ENCODE measurements at regions not wholly inside any gene's neighbourhood (a gene's known extent, or its start where the extent isn't known, plus 50 kb on each side); places are given as distances from the start of the nearest gene placed in this dataset.

DNA sequence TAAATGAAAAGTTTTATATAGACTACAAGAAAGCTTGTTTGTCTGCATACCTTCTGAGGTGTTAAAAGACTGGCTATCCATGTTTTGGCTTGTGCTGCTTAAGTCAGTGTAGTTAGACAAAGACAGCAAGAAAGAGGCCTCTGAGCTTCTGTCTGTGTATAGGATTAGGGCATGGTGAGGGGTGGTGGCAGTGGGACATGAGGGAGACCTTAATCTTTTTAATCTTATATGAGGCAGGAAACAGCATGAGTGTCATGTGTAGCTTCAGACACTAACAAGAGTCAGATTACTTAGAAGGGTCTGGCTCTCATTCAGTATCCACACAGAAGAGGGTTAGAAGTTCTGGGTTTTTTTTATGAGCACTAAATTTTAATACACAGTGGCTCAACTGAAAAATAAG lies 213.3 kb downstream of the GABRG1 start:
- intact Hi-C loops (cut with DNase I; ENCODE audit: low total_unique reads) (no loop called here), in situ Hi-C loops (cut with MboI; ENCODE audit: low pct_ligation_motif_present in 1 of 4, low pct_unique_long_range_greater_than_20kb in 1 of 4, low sequenced_read_pairs in 3 of 4) (no loop called here)
- no peaks in the 10 kb centered on the region for H3K27me3 ChIP-seq
- TF ChIP-seq, protein P1, sequence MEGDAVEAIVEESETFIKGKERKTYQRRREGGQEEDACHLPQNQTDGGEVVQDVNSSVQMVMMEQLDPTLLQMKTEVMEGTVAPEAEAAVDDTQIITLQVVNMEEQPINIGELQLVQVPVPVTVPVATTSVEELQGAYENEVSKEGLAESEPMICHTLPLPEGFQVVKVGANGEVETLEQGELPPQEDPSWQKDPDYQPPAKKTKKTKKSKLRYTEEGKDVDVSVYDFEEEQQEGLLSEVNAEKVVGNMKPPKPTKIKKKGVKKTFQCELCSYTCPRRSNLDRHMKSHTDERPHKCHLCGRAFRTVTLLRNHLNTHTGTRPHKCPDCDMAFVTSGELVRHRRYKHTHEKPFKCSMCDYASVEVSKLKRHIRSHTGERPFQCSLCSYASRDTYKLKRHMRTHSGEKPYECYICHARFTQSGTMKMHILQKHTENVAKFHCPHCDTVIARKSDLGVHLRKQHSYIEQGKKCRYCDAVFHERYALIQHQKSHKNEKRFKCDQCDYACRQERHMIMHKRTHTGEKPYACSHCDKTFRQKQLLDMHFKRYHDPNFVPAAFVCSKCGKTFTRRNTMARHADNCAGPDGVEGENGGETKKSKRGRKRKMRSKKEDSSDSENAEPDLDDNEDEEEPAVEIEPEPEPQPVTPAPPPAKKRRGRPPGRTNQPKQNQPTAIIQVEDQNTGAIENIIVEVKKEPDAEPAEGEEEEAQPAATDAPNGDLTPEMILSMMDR (IDR thresholded peaks at IDR 0.05) = no peak
- no peak for TF ChIP-seq POLR2AphosphoS5 (IDR thresholded peaks at IDR 0.05)
- TF ChIP-seq POLR2A (IDR thresholded peaks at IDR 0.05) = no peak
- TF ChIP-seq EP300 (IDR thresholded peaks at IDR 0.05; ENCODE audit: low read depth) = no peak
- DNase-seq = no peak
- H3K9me3 ChIP-seq = no peaks in the 10 kb centered on the region
- H3K27ac ChIP-seq = no peak overlapping the region
- H3K36me3 ChIP-seq = no peaks in the 10 kb centered on the region
- no peaks in the 10 kb centered on the region for H3K4me1 ChIP-seq
- H3K4me3 ChIP-seq = no peak overlapping the region

DNA sequence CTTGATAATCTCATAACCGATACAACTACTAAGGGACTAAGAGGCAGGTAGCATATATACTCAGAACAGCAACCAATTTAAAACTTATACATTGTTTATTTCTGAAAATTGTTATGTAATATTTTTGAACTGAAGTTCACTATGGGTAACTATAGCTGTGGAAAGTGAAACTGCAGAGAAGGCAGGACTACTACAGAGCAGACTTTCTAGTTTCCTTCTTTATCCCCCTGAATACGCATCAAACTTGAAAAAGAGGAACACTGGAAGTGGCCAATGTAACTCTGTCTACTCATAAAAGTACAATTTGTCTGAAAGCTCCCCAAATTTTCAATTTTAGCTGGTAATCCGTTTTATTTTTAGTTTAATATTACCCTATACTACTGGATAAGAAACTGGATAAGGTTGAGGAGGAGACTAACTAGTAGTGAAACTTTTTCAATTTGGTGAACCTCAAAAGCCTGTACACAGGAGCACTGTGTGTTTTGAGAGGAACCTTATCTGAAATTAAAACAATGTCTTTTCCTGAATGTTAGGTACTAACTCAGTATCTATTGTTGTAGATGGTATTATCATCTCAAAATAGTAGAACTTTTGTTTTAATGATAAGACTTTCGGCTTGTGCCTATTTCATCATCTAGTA lies 225.8 kb downstream of the GABRG1 start:
- no peak overlapping the region for H3K4me3 ChIP-seq
- 64 to 81% methylated on average over 4 of the region's 4 CpGs for WGBS, 2 donors (ENCODE audit: low coverage in 1 of 2)
- in situ Hi-C loops (cut with MboI; ENCODE audit: low pct_ligation_motif_present in 1 of 4, low pct_unique_long_range_greater_than_20kb in 1 of 4, low sequenced_read_pairs in 3 of 4) = no loop called here
- H3K9me3 ChIP-seq = no peaks in the 10 kb centered on the region
- H3K27me3 ChIP-seq = no peaks in the 10 kb centered on the region
- no peaks in the 10 kb centered on the region for H3K4me1 ChIP-seq
- no peaks in the 10 kb centered on the region for H3K36me3 ChIP-seq
- intact Hi-C loops (cut with DNase I; ENCODE audit: low total_unique reads) = no loop called here
- TF ChIP-seq EP300 (IDR thresholded peaks at IDR 0.05; ENCODE audit: low read depth) = no peak
- TF ChIP-seq POLR2AphosphoS5 (IDR thresholded peaks at IDR 0.05) = no peak
- TF ChIP-seq POLR2A (IDR thresholded peaks at IDR 0.05) = no peak
- TF ChIP-seq, protein P1 (IDR thresholded peaks at IDR 0.05) = no peak
- no peak for DNase-seq
- H3K27ac ChIP-seq = no peak overlapping the region

DNA sequence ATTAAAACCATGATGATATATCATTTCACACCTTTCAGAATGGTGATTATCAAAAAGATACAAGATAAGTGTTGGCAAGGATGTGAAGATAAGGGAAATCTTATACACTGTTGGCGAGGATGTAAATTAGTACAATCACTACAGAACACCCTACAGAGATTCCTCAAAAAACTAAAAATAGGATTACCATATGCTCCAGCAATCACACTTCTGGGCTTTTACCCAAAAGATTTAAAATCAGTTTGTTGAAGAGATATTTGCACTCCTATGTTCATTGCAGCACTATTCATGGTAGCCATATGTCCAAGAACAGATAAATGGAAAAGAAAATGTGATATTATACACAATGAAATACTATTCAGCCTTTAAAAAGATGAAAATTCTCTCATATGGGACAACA lies 240.4 kb downstream of the GABRG1 start:
- in situ Hi-C loops (cut with MboI; ENCODE audit: low pct_ligation_motif_present in 1 of 4, low pct_unique_long_range_greater_than_20kb in 1 of 4, low sequenced_read_pairs in 3 of 4) = no loop called here
- no peak overlapping the region for H3K27ac ChIP-seq
- no peak for TF ChIP-seq POLR2AphosphoS5 (IDR thresholded peaks at IDR 0.05)
- no peak for TF ChIP-seq EP300 (IDR thresholded peaks at IDR 0.05; ENCODE audit: low read depth)
- no peak for TF ChIP-seq POLR2A (IDR thresholded peaks at IDR 0.05)
- TF ChIP-seq, protein P1 (IDR thresholded peaks at IDR 0.05) = no peak
- no peak overlapping the region for H3K4me3 ChIP-seq
- intact Hi-C loops (cut with DNase I; ENCODE audit: low total_unique reads) = no loop called here
- H3K36me3 ChIP-seq = no peaks in the 10 kb centered on the region
- 92 to 100% methylated on average over 1 of the region's 1 CpG for WGBS, 2 donors (ENCODE audit: low coverage in 1 of 2)
- no peaks in the 10 kb centered on the region for H3K27me3 ChIP-seq
- H3K4me1 ChIP-seq = no peaks in the 10 kb centered on the region
- H3K9me3 ChIP-seq = no peaks in the 10 kb centered on the region
- no peak for DNase-seq

DNA sequence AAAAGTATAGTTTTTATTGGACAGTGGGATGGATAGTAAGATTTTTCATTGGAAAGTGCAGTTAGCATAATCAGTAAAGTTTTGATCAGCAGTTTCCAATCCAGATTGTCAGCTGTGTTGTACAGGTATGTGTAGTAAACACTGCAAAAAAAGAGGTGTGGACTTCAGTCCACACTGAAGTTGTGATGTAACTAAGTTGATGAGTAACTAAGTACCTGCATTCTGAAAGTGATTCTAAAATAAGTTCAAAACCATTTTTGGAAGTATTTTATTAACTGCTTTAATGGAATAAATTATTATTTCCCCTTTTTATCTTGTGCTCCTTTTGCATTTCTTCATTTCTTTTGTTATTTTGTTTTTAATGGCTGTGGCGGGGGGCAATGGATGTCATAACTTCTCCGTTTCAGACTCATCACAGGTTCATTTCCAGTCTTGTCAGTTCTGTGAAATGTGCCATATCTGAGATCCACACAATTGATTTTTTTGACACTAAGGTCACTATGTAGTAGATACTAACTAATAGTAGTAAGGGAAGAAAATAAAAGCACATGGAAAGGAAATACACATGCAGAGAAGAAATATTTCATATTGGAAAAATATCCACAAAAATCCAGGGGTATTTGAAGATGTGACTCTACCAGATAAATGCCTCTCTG lies 247.5 kb downstream of the GABRG1 start:
- H3K4me3 ChIP-seq = no peak overlapping the region
- H3K27me3 ChIP-seq = no peaks in the 10 kb centered on the region
- TF ChIP-seq POLR2A (IDR thresholded peaks at IDR 0.05) (no peak), EP300 (IDR thresholded peaks at IDR 0.05; ENCODE audit: low read depth) (no peak), POLR2AphosphoS5 (IDR thresholded peaks at IDR 0.05) (no peak)
- TF ChIP-seq, protein P1 (IDR thresholded peaks at IDR 0.05) = no peak
- no peak for DNase-seq
- H3K36me3 ChIP-seq = no peaks in the 10 kb centered on the region
- in situ Hi-C loops (cut with MboI; ENCODE audit: low pct_ligation_motif_present in 1 of 4, low pct_unique_long_range_greater_than_20kb in 1 of 4, low sequenced_read_pairs in 3 of 4) = no loop called here
- no peak overlapping the region for H3K27ac ChIP-seq
- intact Hi-C loops (cut with DNase I; ENCODE audit: low total_unique reads) = no loop called here
- 52 to 79% methylated on average over 2 of the region's 2 CpGs for WGBS, 2 donors (ENCODE audit: low coverage in 1 of 2)
- H3K4me1 ChIP-seq = no peaks in the 10 kb centered on the region
- H3K9me3 ChIP-seq = no peaks in the 10 kb centered on the region
